HL-60/S4 treated with retinoic acid at 250 ng/mL for 4 days and 3 days (cell line): ENCODE measurements at regions not wholly inside any gene's neighbourhood (a gene's known extent, or its start where the extent isn't known, plus 50 kb on each side); places are given as distances from the start of the nearest gene placed in this dataset.
"Not testable (repeated sequence)": the region's sequence is repeated elsewhere in the genome, so short reads cannot be mapped to it uniquely, and the experiment has no call there.

Source experiments
- in situ Hi-C: fragments of 300-500 bp; cut with MboI; formaldehyde crosslinking; loops from 2 replicates; pipeline ENCODE4 v1.7.0; 2022; ENCODE audit warnings: low sequenced_read_pairs

- in situ Hi-C loops: no loop called here
Measured at GRCh38 chr7:81079746-81080145, 160.9 kb upstream of the SEMA3C start.

- in situ Hi-C loops: no loop called here
Measured at GRCh38 chr7:81075150-81075549, 156.3 kb upstream of the SEMA3C start.

GRCh38 chr7:81074406-81074805 is 155.6 kb upstream of the SEMA3C start:
- in situ Hi-C loops: no loop called here

- in situ Hi-C loops: no loop called here
Measured at GRCh38 chr7:81073931-81074251, 155.0 kb upstream of the SEMA3C start.

- in situ Hi-C loops: no loop called here
Measured at GRCh38 chr7:81070956-81071355, 152.1 kb upstream of the SEMA3C start.

GRCh38 chr7:81066797-81067196 is 147.9 kb upstream of the SEMA3C start:
- in situ Hi-C loops: no loop called here

- in situ Hi-C loops: no loop called here
Measured at GRCh38 chr7:81064426-81064825, 145.6 kb upstream of the SEMA3C start.

- in situ Hi-C loops: no loop called here
Measured at GRCh38 chr7:81062755-81063154, 143.9 kb upstream of the SEMA3C start.

- in situ Hi-C loops: not testable (repeated sequence)
Measured at GRCh38 chr7:81057469-81057868, 138.6 kb upstream of the SEMA3C start.

GRCh38 chr7:81053623-81054022 is 134.8 kb upstream of the SEMA3C start:
- in situ Hi-C loops: no loop called here

- in situ Hi-C loops: no loop called here
Measured at GRCh38 chr7:81051811-81052413, 133.1 kb upstream of the SEMA3C start.

- in situ Hi-C loops: no loop called here
Measured at GRCh38 chr7:81045491-81046030, 126.7 kb upstream of the SEMA3C start.

GRCh38 chr7:81042646-81043045 is 123.8 kb upstream of the SEMA3C start:
- in situ Hi-C loops: not testable (repeated sequence)

GRCh38 chr7:81040496-81040895 is 121.6 kb upstream of the SEMA3C start:
- in situ Hi-C loops: no loop called here

- in situ Hi-C loops: no loop called here
Measured at GRCh38 chr7:81036871-81037270, 118.0 kb upstream of the SEMA3C start.

- in situ Hi-C loops: no loop called here
Measured at GRCh38 chr7:81036057-81036456, 117.2 kb upstream of the SEMA3C start.

- in situ Hi-C loops: no loop called here
Measured at GRCh38 chr7:81031996-81032395, 113.1 kb upstream of the SEMA3C start.

- in situ Hi-C loops: no loop called here
Measured at GRCh38 chr7:81031243-81031642, 112.4 kb upstream of the SEMA3C start.

GRCh38 chr7:81030472-81030871 is 111.6 kb upstream of the SEMA3C start:
- in situ Hi-C loops: no loop called here

- in situ Hi-C loops: no loop called here
Measured at GRCh38 chr7:81029511-81029910, 110.7 kb upstream of the SEMA3C start.

GRCh38 chr7:81025360-81025759 is 106.5 kb upstream of the SEMA3C start:
- in situ Hi-C loops: no loop called here

GRCh38 chr7:81014908-81015307 is 96.1 kb upstream of the SEMA3C start:
- in situ Hi-C loops: no loop called here

- in situ Hi-C loops: no loop called here
Measured at GRCh38 chr7:81014266-81014665, 95.4 kb upstream of the SEMA3C start.
